Dendritic cell treated with granulocyte-macrophage colony-stimulating factor and Interleukin-4, amounts not matched to agents 40 ng/mL and 50 ng/mL, for 4 days (primary cell): ENCODE measurements at regions not wholly inside any gene's neighbourhood (a gene's known extent, or its start where the extent isn't known, plus 50 kb on each side); places are given as distances from the start of the nearest gene placed in this dataset.
"Not testable (repeated sequence)": the region's sequence is repeated elsewhere in the genome, so short reads cannot be mapped to it uniquely, and the experiment has no call there.

Source experiments
- H3K27ac Mint-ChIP-seq: one replicate; pipeline ENCODE4 v1.8.0; 2022; ENCODE audit warnings: mild to moderate bottlenecking, mixed read lengths
- H3K27me3 Mint-ChIP-seq: one replicate; pipeline ENCODE4 v1.8.0; 2022; ENCODE audit warnings: mild to moderate bottlenecking, mixed read lengths
- H3K36me3 Mint-ChIP-seq: one replicate; pipeline ENCODE4 v1.8.0; 2022; ENCODE audit warnings: low read depth, mixed read lengths
- H3K4me1 Mint-ChIP-seq: one replicate; pipeline ENCODE4 v1.8.0; 2022; ENCODE audit warnings: low read depth, mixed read lengths
- H3K4me3 Mint-ChIP-seq: one replicate; pipeline ENCODE4 v1.8.0; 2022; ENCODE audit warnings: mild to moderate bottlenecking, moderate library complexity, mixed read lengths
- H3K9me3 Mint-ChIP-seq: one replicate; pipeline ENCODE4 v1.8.0; 2022; ENCODE audit warnings: mixed read lengths
- intact Hi-C: fragments of 100-400 bp; cut with micrococcal nuclease; formaldehyde crosslinking; loops from one replicate; pipeline ENCODE4 v1.15.0; 2022

DNA sequence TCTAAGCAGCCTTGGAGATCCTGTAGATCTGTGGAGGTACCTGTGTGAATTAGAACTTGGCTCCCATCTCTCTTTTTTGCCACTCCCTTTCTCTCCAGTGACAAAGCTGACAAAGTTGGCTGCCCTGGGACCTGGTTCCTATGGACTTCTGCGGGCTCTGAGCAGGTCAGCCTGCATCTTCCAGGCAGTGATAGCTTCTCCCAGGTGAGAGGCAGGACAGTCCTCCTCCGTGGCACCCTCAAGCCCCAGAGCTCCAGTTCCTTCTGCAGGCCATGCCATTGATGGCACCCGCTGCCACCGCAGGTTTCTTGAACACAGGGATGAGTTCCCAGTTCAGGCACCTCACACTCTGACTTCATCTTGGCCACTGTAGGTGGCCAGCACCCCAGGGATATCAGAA, 73.5 kb upstream of the GRB10 start:
- no peak overlapping the region for H3K27ac Mint-ChIP-seq

DNA sequence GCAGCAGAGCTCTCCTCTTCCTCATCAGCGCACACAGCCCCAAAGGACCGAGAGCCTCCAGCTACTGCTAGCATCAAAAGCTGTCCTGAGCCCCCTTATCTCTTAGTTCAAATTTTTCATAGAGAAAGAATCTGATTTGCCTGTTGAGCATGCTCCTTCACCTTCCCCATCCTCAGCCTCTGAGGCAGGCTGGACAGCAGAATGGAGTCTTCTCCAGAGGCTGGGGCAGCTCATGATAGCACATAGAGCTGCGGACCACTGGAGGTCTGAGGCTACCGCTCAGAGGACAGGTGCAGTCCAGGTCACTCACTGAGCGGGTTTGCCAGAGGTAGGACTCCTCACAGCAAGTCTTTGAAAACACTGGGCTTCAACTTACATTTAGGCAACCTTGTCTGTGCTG, 72.8 kb upstream of the GRB10 start:
- H3K27me3 Mint-ChIP-seq: no peaks in the 10 kb centered on the region
- intact Hi-C loops: no loop called here
- H3K4me1 Mint-ChIP-seq: no peaks in the 10 kb centered on the region
- H3K4me3 Mint-ChIP-seq: no peak overlapping the region
- no peak overlapping the region for H3K27ac Mint-ChIP-seq
- H3K36me3 Mint-ChIP-seq: no peaks in the 10 kb centered on the region
- H3K9me3 Mint-ChIP-seq: no peaks in the 10 kb centered on the region

More for the DNA sequence above, 73.5 kb upstream of the GRB10 start:
- Mint-ChIP-seq H3K9me3 (no peaks in the 10 kb centered on the region), H3K27me3 (no peaks in the 10 kb centered on the region), H3K36me3 (no peaks in the 10 kb centered on the region), H3K4me1 (no peaks in the 10 kb centered on the region), H3K4me3 (no peak overlapping the region)
- intact Hi-C loops: no loop called here

GRCh38 chr7:50854831-50855230, 72.1 kb upstream of the GRB10 start:
- intact Hi-C loops: no loop called here
- Mint-ChIP-seq H3K27me3 (no peaks in the 10 kb centered on the region), H3K27ac (no peak overlapping the region), H3K4me3 (no peak overlapping the region), H3K36me3 (no peaks in the 10 kb centered on the region), H3K4me1 (no peaks in the 10 kb centered on the region), H3K9me3 (no peaks in the 10 kb centered on the region)

DNA sequence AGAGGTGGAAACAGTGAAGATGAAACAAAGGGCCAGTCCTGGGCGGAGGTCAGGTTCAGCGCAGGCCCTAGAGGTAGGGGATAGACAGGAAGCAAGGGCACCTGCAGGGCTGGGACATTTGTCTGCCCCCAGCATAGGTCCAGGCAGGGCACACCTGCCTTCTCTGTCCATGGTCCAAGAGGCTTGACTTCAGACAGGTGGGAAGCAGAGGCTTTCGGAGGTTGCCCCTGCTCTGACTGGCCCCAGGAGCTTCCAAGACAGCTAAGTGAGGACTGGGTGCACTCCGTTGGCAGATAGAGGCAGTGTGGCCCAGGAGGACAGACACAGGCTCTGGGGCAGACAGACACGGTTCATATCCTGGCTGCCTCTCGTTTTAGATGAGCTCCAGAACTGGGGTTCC, 71.6 kb upstream of the GRB10 start:
- no peak overlapping the region for H3K4me3 Mint-ChIP-seq
- no peaks in the 10 kb centered on the region for H3K27me3 Mint-ChIP-seq
- no peaks in the 10 kb centered on the region for H3K36me3 Mint-ChIP-seq
- intact Hi-C loops: no loop called here
- no peaks in the 10 kb centered on the region for H3K9me3 Mint-ChIP-seq
- H3K27ac Mint-ChIP-seq: no peak overlapping the region
- no peaks in the 10 kb centered on the region for H3K4me1 Mint-ChIP-seq

DNA sequence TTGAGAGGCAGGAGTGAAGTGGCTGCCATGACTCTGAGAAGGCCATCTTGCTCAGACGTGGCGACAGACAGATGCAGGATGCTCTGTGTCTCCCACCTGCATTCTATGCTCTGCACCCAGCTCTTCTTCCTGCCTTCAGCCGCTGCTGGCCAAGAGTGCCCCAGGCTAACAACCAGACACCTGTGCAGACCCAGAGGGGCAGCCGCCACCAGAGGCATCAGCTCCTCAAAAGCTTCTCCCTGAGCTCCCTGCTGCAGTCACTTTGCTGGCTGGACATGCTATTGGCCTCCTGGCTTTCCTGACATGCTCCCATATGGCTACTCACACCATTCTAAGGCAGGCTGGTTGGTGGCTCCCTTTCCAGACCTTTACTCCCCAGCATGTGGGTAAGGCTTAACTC, 70.6 kb upstream of the GRB10 start:
- intact Hi-C loops: no loop called here
- Mint-ChIP-seq H3K4me1 (no peaks in the 10 kb centered on the region), H3K9me3 (no peaks in the 10 kb centered on the region), H3K36me3 (no peaks in the 10 kb centered on the region), H3K4me3 (no peak overlapping the region), H3K27me3 (no peaks in the 10 kb centered on the region), H3K27ac (no peak overlapping the region)

DNA sequence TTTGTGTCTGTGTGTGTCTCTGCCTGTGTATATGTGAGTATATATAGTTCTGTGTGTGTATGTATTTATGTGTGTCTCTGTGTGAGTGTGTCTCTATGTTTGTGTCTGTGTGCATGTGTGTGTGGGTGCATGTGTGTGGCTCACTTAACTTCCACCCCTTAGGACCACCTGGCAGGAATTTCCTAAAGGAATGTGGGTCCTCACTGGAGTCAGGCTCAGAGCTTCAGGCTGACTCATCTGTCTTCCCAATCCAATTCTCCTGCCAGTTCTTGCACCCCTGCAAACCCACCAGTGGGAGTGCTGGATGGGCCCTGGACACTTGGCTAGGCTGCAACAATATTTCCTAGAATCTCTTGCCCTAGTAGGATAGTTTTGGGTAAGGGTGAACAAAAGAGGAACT, 70.2 kb upstream of the GRB10 start:
- Mint-ChIP-seq H3K9me3 (no peaks in the 10 kb centered on the region), H3K36me3 (no peaks in the 10 kb centered on the region), H3K4me1 (no peaks in the 10 kb centered on the region), H3K4me3 (no peak overlapping the region), H3K27me3 (no peaks in the 10 kb centered on the region), H3K27ac (no peak overlapping the region)
- intact Hi-C loops: no loop called here

DNA sequence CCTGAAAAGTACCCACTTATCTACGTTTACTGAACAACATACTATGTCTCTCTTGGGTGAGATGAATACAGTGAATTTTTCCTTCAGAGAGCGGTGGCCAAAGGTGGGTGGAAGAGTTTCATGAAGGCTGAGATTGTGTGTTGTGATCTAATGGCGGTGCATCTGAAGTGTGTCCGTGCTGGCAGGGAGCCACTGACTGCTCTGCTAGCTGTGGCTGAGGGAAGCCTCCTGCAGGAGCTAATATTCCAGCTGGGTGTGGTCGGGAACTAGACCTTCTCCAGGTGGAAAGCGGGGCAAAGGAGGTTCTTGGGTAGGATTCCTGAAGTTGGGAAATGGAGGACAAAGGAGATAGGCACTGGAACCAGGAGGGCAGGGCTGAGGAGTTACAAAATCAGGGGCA, 69.2 kb upstream of the GRB10 start:
- intact Hi-C loops: no loop called here
- no peaks in the 10 kb centered on the region for H3K9me3 Mint-ChIP-seq

GRCh38 chr7:50851451-50851850, 68.8 kb upstream of the GRB10 start:
- Mint-ChIP-seq H3K36me3 (no peaks in the 10 kb centered on the region), H3K4me1 (no peaks in the 10 kb centered on the region), H3K27ac (no peak overlapping the region), H3K9me3 (no peaks in the 10 kb centered on the region), H3K4me3 (no peak overlapping the region), H3K27me3 (no peaks in the 10 kb centered on the region)
- intact Hi-C loops: no loop called here

More for the DNA sequence above, 69.2 kb upstream of the GRB10 start:
- Mint-ChIP-seq H3K27me3 (no peaks in the 10 kb centered on the region), H3K27ac (no peak overlapping the region), H3K4me1 (no peaks in the 10 kb centered on the region), H3K36me3 (no peaks in the 10 kb centered on the region), H3K4me3 (no peak overlapping the region)

DNA sequence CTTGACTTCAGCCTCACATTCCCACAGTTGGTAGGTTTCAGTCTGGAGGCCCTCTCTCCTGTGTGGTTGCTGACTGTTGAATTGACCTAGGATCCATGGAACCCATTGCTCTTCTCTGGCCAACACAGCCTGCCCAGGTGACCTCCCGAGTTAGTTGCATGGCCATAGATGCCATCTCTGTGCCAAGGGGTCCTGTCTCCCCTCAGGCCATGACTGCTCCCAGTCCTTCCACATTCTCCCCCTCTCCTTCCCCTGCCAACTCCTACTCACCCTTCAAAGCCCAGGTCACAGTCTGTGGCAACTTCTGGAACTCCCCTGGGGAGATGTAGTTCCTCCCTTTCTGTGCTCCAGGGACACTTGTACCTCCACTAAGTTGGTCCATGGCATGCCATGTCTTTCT, 67.3 kb upstream of the GRB10 start:
- H3K36me3 Mint-ChIP-seq: no peaks in the 10 kb centered on the region
- H3K9me3 Mint-ChIP-seq: no peaks in the 10 kb centered on the region
- H3K27me3 Mint-ChIP-seq: no peaks in the 10 kb centered on the region
- intact Hi-C loops: no loop called here
- H3K4me3 Mint-ChIP-seq: no peak overlapping the region
- no peak overlapping the region for H3K27ac Mint-ChIP-seq
- no peaks in the 10 kb centered on the region for H3K4me1 Mint-ChIP-seq

DNA sequence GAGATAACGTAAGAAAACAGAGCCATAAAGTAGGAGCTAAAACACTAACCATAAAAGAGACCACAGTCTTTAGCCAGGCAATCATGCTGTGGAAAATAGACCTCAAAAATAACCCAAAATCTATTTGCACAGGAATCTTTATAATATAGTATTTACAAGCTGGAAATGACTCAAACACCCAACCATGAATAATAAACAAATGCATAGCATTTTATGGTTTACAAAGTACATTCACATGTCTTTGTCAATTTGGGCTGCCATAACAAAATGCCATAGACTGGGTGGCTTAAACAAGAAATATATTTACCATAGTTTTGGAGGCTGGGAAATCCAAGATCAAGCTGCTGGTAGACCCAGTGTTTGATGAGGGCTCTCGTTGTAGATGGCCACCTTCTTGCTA, 65.5 kb upstream of the GRB10 start:
- no peaks in the 10 kb centered on the region for H3K9me3 Mint-ChIP-seq
- H3K27me3 Mint-ChIP-seq: no peaks in the 10 kb centered on the region
- no peak overlapping the region for H3K4me3 Mint-ChIP-seq
- no peak overlapping the region for H3K27ac Mint-ChIP-seq
- H3K36me3 Mint-ChIP-seq: no peaks in the 10 kb centered on the region
- intact Hi-C loops: no loop called here
- H3K4me1 Mint-ChIP-seq: no peaks in the 10 kb centered on the region

DNA sequence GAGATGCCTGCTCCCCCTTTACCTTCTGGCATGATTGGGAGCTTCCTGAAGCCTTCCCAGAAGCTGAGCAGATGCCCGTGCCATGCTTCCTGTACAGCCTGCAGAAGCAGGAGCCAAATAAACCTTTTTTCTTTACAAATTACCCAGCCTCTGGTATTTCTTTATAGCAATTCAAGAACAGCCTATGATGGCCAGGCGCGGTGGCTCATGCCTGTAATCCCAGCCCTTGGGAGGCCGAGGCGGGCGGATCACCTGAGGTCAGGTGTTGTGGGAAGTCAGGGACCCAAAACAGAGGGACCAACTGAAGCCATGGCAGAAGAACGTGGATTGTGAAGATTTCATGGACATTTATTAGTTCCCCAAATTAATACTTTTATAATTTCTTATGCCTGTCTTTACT, 62.2 kb upstream of the GRB10 start:
- H3K36me3 Mint-ChIP-seq, H3K27me3 Mint-ChIP-seq: not testable (repeated sequence)

GRCh38 chr7:50842041-50842440, 59.3 kb upstream of the GRB10 start:
- no peaks in the 10 kb centered on the region for H3K4me1 Mint-ChIP-seq
- no peaks in the 10 kb centered on the region for H3K36me3 Mint-ChIP-seq
- H3K27ac Mint-ChIP-seq: no peak overlapping the region
- H3K27me3 Mint-ChIP-seq: no peaks in the 10 kb centered on the region
- intact Hi-C loops: no loop called here
- H3K9me3 Mint-ChIP-seq: no peaks in the 10 kb centered on the region
- no peak overlapping the region for H3K4me3 Mint-ChIP-seq

More for the DNA sequence above, 62.2 kb upstream of the GRB10 start:
- H3K9me3 Mint-ChIP-seq, H3K4me1 Mint-ChIP-seq, H3K4me3 Mint-ChIP-seq, H3K27ac Mint-ChIP-seq, intact Hi-C loops: not testable (repeated sequence)

DNA sequence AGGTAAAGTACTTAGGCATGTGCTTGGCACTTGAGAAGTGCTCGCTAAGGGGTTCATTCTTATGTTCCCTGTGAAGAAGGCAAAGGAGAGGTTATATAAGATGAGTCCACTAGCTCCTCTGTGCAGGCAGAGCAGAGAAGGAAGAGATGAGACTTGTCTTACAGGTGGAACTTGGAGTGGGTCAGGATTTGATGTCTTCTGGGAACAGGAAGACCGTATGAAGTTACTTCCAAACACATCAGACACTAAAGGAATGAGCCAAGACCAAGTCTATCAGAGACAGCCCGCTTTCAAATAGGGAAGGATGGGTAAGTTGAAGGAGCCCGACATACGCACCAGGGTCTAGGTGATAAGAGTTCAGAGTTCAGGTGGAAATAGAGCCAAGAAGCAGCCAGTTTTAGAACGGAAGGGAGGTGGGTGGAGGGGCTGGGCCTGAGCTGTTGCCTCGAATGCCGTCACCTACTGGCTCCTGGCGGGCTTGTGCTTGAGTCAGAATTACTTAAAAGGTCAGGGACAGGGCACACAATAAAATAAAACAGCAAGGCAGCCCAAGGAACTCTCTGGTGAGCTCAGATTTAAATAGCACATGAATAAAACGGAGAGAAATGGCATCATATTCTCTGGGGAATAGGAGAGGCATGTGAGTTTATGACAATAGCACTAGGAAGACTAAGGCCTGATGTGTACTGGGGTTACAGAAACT, 56.1 kb upstream of the GRB10 start:
- no peak overlapping the region for H3K27ac Mint-ChIP-seq
- H3K4me3 Mint-ChIP-seq: no peak overlapping the region
- H3K9me3 Mint-ChIP-seq: no peaks in the 10 kb centered on the region
- H3K27me3 Mint-ChIP-seq: no peaks in the 10 kb centered on the region
- intact Hi-C loops: no loop called here
- no peaks in the 10 kb centered on the region for H3K36me3 Mint-ChIP-seq
- H3K4me1 Mint-ChIP-seq: no peaks in the 10 kb centered on the region

- intact Hi-C loops: no loop called here
- Mint-ChIP-seq H3K4me3 (no peak overlapping the region), H3K9me3 (no peaks in the 10 kb centered on the region), H3K27ac (no peak overlapping the region), H3K4me1 (no peaks in the 10 kb centered on the region), H3K36me3 (no peaks in the 10 kb centered on the region), H3K27me3 (no peaks in the 10 kb centered on the region)
Measured at GRCh38 chr7:50837965-50838364, 55.3 kb upstream of the GRB10 start.

DNA sequence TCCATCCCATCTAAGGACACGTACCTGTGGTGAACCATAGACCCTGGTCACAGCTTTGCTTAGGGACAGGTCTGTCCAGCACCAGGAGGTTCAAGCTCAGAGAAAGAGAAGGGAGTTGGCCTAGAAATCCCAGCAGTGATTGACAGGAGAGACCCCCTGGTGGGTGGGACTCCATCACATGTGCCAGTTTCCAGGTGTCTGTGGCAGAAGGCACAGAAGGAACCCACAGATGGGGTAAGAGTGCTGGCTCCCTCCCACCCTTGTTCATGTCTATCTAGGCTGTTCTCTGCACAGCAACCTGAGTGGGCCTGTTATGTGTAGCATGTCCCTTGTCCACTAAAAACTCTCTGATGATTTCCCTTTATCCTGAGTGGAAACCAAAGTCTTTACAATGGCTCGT, 54.0 kb upstream of the GRB10 start:
- Mint-ChIP-seq H3K4me1 (no peaks in the 10 kb centered on the region), H3K9me3 (no peaks in the 10 kb centered on the region), H3K27me3 (peaks cover 6% of the 10 kb centered on the region), H3K36me3 (no peaks in the 10 kb centered on the region), H3K4me3 (no peak overlapping the region), H3K27ac (no peak overlapping the region)
- intact Hi-C loops: no loop called here
